ENCODE measurements at regions not wholly inside any gene's neighbourhood (a gene's known extent, or its start where the extent isn't known, plus 50 kb on each side); places are given as distances from the start of the nearest gene placed in this dataset.

DNA sequence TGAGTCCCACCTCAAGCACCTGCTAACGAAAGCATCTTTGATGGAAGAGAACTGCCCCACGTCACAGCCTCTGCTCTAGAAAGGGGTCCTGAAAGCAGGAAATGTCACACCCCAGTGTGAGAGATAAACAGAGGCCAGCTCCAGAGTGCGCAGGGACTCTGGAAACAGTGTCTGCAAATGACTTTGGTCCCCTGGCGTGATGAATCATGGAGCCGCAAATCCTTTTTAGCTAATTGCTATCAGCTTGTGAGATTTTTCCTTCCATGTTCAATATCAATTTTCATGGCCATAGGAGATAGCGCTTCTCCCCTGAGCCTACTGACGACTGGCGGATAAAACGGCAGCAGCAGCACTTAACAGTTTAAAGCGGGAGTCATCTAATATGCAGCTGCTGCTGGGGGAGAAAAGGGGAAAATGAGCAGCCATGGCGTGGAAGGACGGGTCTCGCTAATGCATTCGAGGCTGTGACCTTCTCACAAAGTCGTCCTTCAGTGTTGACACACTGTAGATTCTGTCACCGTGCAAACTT lies 209.6 kb upstream of the IRX1 start:
- TF ChIP-seq, protein P1, sequence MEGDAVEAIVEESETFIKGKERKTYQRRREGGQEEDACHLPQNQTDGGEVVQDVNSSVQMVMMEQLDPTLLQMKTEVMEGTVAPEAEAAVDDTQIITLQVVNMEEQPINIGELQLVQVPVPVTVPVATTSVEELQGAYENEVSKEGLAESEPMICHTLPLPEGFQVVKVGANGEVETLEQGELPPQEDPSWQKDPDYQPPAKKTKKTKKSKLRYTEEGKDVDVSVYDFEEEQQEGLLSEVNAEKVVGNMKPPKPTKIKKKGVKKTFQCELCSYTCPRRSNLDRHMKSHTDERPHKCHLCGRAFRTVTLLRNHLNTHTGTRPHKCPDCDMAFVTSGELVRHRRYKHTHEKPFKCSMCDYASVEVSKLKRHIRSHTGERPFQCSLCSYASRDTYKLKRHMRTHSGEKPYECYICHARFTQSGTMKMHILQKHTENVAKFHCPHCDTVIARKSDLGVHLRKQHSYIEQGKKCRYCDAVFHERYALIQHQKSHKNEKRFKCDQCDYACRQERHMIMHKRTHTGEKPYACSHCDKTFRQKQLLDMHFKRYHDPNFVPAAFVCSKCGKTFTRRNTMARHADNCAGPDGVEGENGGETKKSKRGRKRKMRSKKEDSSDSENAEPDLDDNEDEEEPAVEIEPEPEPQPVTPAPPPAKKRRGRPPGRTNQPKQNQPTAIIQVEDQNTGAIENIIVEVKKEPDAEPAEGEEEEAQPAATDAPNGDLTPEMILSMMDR (IDR thresholded peaks at IDR 0.05): no peak
- TF ChIP-seq, protein P2, sequence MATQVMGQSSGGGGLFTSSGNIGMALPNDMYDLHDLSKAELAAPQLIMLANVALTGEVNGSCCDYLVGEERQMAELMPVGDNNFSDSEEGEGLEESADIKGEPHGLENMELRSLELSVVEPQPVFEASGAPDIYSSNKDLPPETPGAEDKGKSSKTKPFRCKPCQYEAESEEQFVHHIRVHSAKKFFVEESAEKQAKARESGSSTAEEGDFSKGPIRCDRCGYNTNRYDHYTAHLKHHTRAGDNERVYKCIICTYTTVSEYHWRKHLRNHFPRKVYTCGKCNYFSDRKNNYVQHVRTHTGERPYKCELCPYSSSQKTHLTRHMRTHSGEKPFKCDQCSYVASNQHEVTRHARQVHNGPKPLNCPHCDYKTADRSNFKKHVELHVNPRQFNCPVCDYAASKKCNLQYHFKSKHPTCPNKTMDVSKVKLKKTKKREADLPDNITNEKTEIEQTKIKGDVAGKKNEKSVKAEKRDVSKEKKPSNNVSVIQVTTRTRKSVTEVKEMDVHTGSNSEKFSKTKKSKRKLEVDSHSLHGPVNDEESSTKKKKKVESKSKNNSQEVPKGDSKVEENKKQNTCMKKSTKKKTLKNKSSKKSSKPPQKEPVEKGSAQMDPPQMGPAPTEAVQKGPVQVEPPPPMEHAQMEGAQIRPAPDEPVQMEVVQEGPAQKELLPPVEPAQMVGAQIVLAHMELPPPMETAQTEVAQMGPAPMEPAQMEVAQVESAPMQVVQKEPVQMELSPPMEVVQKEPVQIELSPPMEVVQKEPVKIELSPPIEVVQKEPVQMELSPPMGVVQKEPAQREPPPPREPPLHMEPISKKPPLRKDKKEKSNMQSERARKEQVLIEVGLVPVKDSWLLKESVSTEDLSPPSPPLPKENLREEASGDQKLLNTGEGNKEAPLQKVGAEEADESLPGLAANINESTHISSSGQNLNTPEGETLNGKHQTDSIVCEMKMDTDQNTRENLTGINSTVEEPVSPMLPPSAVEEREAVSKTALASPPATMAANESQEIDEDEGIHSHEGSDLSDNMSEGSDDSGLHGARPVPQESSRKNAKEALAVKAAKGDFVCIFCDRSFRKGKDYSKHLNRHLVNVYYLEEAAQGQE (IDR thresholded peaks at IDR 0.05; ENCODE audit: insufficient read depth in 1 of 2, low read depth in 2 of 2, low read length in 1 of 2): no peak
- TF ChIP-seq POLR2AphosphoS5 (IDR thresholded peaks at IDR 0.05; ENCODE audit: low read depth, low read length): no peak
- TF ChIP-seq SIN3A (IDR thresholded peaks at IDR 0.05; ENCODE audit: borderline replicate concordance, insufficient read depth, low read depth, low read length): no peak

Measured in Panc1 (cell line).